ENCODE measurements at regions not wholly inside any gene's neighbourhood (a gene's known extent, or its start where the extent isn't known, plus 50 kb on each side); places are given as distances from the start of the nearest gene placed in this dataset.
"Not testable (repeated sequence)": the region's sequence is repeated elsewhere in the genome, so short reads cannot be mapped to it uniquely, and the experiment has no call there.

GRCh38 chr6:145158636-145159035 lies 576.7 kb downstream of the EPM2A start:
- not testable (repeated sequence) for TF ChIP-seq CTCF, POLR2A (IDR thresholded peaks at IDR 0.05)

All from Peyer's patch (tissue), 4 donors.